ENCODE measurements at regions not wholly inside any gene's neighbourhood (a gene's known extent, or its start where the extent isn't known, plus 50 kb on each side); places are given as distances from the start of the nearest gene placed in this dataset.

DNA sequence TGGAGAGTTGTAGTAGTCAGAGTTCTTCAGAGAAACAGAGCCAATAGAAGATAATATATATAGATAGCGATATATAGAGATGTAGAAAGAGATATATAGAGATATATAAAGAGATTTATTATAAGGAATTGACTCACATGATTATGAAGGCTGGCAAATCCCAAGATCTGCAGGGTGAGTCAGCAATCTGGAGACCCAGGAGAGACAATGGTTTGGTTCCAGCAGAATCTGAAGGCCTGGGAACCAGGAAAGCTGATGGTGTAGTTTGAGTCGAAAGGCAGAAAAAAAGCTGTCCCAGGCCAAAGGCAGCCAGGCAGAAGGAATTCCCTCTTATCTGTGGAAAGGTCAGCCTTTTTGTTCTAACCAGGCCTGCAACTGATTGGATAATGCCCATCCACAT is 194.1 kb downstream of the NUFIP1 start:
- in situ Hi-C loops (cut with MboI; ENCODE audit: low sequenced_read_pairs in 4 of 4): no loop called here
- intact Hi-C loops (cut with DNase I; ENCODE audit: low total_unique reads): no loop called here
- Histone ChIP-seq H3K27ac (no peak overlapping the region), H3K27me3 (no peaks in the 10 kb centered on the region), H3K4me3 (no peak overlapping the region), H3K36me3 (no peaks in the 10 kb centered on the region), H3K9me3 (no peaks in the 10 kb centered on the region), H3K4me1 (no peaks in the 10 kb centered on the region)
- TF ChIP-seq, protein P1, sequence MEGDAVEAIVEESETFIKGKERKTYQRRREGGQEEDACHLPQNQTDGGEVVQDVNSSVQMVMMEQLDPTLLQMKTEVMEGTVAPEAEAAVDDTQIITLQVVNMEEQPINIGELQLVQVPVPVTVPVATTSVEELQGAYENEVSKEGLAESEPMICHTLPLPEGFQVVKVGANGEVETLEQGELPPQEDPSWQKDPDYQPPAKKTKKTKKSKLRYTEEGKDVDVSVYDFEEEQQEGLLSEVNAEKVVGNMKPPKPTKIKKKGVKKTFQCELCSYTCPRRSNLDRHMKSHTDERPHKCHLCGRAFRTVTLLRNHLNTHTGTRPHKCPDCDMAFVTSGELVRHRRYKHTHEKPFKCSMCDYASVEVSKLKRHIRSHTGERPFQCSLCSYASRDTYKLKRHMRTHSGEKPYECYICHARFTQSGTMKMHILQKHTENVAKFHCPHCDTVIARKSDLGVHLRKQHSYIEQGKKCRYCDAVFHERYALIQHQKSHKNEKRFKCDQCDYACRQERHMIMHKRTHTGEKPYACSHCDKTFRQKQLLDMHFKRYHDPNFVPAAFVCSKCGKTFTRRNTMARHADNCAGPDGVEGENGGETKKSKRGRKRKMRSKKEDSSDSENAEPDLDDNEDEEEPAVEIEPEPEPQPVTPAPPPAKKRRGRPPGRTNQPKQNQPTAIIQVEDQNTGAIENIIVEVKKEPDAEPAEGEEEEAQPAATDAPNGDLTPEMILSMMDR (IDR thresholded peaks at IDR 0.05 in 4 of 5, conservative IDR thresholded peaks at IDR 0.05 in 1 of 5): no peak
- no peak for TF ChIP-seq POLR2A (IDR thresholded peaks at IDR 0.05)
- DNase-seq: no peak
- no peak for ATAC-seq

DNA sequence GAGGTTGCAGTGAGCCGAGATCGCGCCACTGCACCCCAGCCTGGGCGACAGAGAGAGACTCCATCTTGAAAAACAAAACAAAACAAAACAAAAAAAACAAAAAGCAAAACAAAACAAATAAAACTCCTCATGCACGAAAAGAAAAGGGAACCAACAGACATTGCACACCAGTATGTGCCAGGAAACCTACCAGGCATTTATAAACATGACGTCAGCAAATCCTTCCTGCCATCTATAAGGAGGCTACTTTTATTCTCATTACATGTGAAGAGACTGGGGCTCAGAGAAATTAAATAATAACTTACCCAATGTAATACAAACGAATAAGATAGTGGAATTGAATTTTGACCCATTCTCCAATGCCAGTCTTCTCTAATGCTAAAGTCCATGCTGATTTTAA is 197.2 kb downstream of the NUFIP1 start:
- Histone ChIP-seq H3K27me3 (no peaks in the 10 kb centered on the region), H3K4me1 (no peaks in the 10 kb centered on the region), H3K4me3 (no peak overlapping the region), H3K36me3 (no peaks in the 10 kb centered on the region), H3K9me3 (no peaks in the 10 kb centered on the region), H3K27ac (no peak overlapping the region)
- in situ Hi-C loops (cut with MboI; ENCODE audit: low sequenced_read_pairs in 4 of 4) (no loop called here), intact Hi-C loops (cut with DNase I; ENCODE audit: low total_unique reads) (no loop called here)
- DNase-seq (no peak), ATAC-seq (no peak)
- TF ChIP-seq, protein P1 (IDR thresholded peaks at IDR 0.05 in 4 of 5, conservative IDR thresholded peaks at IDR 0.05 in 1 of 5): no peak
- TF ChIP-seq POLR2A (IDR thresholded peaks at IDR 0.05): no peak

- intact Hi-C loops (cut with DNase I; ENCODE audit: low total_unique reads) (no loop called here), in situ Hi-C loops (cut with MboI; ENCODE audit: low sequenced_read_pairs in 4 of 4) (no loop called here)
- H3K27ac ChIP-seq: no peak overlapping the region
- no peaks in the 10 kb centered on the region for H3K27me3 ChIP-seq
- H3K36me3 ChIP-seq: no peaks in the 10 kb centered on the region
- DNase-seq: no peak
- ATAC-seq: no peak
- no peak overlapping the region for H3K4me3 ChIP-seq
- no peak for TF ChIP-seq POLR2A (IDR thresholded peaks at IDR 0.05)
- TF ChIP-seq, protein P1 (IDR thresholded peaks at IDR 0.05 in 4 of 5, conservative IDR thresholded peaks at IDR 0.05 in 1 of 5): no peak
- H3K9me3 ChIP-seq: no peaks in the 10 kb centered on the region
- no peaks in the 10 kb centered on the region for H3K4me1 ChIP-seq
Measured at GRCh38 chr13:44790289-44790688, 199.0 kb downstream of the NUFIP1 start.

GRCh38 chr13:44787617-44788016 is 201.7 kb downstream of the NUFIP1 start:
- Histone ChIP-seq H3K4me3 (no peak overlapping the region), H3K9me3 (no peaks in the 10 kb centered on the region), H3K27me3 (no peaks in the 10 kb centered on the region), H3K4me1 (no peaks in the 10 kb centered on the region), H3K36me3 (no peaks in the 10 kb centered on the region), H3K27ac (no peak overlapping the region)
- in situ Hi-C loops (cut with MboI; ENCODE audit: low sequenced_read_pairs in 4 of 4) (no loop called here), intact Hi-C loops (cut with DNase I; ENCODE audit: low total_unique reads) (no loop called here)
- ATAC-seq (no peak), DNase-seq (no peak)
- TF ChIP-seq, protein P1 (IDR thresholded peaks at IDR 0.05 in 4 of 5, conservative IDR thresholded peaks at IDR 0.05 in 1 of 5): no peak
- no peak for TF ChIP-seq POLR2A (IDR thresholded peaks at IDR 0.05)

DNA sequence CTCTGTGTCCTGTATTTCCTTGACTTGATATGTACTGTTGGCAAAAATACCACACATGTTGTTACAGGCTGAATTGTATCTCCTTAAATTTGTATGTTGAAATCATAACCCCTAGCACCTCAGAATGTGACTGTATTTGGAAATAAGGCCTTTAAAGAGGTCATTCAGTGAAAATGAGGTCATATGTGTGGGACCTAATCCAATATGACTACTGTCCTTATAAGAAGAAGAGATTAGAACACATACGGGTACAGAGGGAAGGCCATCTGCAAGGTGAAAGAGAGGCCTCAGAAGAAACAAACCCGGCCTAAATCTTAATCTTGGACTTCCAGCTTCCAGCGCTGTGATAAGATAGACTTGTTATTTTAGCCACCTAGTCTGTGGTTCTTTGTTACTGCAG is 202.5 kb downstream of the NUFIP1 start:
- intact Hi-C loops (cut with DNase I; ENCODE audit: low total_unique reads) (no loop called here), in situ Hi-C loops (cut with MboI; ENCODE audit: low sequenced_read_pairs in 4 of 4) (no loop called here)
- no peak overlapping the region for H3K4me3 ChIP-seq
- DNase-seq (no peak), ATAC-seq (no peak)
- no peak overlapping the region for H3K27ac ChIP-seq
- H3K9me3 ChIP-seq: no peaks in the 10 kb centered on the region
- no peaks in the 10 kb centered on the region for H3K4me1 ChIP-seq
- H3K27me3 ChIP-seq: no peaks in the 10 kb centered on the region
- no peak for TF ChIP-seq POLR2A (IDR thresholded peaks at IDR 0.05)
- TF ChIP-seq, protein P1 (IDR thresholded peaks at IDR 0.05 in 4 of 5, conservative IDR thresholded peaks at IDR 0.05 in 1 of 5): no peak
- no peaks in the 10 kb centered on the region for H3K36me3 ChIP-seq
